ENCODE measurements at regions not wholly inside any gene's neighbourhood (a gene's known extent, or its start where the extent isn't known, plus 50 kb on each side); places are given as distances from the start of the nearest gene placed in this dataset.

GRCh38 chr18:65260030-65260429, 490.8 kb upstream of the CDH7 start:
- TF ChIP-seq POLR2A (IDR thresholded peaks at IDR 0.05; ENCODE audit: low read length) (no peak), GATA1 (IDR thresholded peaks at IDR 0.05; ENCODE audit: low read depth, low read length) (no peak)
